NCI-H1092 treated with DMSO at 0.1 percent for 48 hours (cell line): ENCODE measurements at regions not wholly inside any gene's neighbourhood (a gene's known extent, or its start where the extent isn't known, plus 50 kb on each side); places are given as distances from the start of the nearest gene placed in this dataset.
"Not testable (repeated sequence)": the region's sequence is repeated elsewhere in the genome, so short reads cannot be mapped to it uniquely, and the experiment has no call there.

Experiments used
- DNase-seq: peaks from one replicate; lab custom pipeline; 2025; lab: John Stamatoyannopoulos, UW

DNA sequence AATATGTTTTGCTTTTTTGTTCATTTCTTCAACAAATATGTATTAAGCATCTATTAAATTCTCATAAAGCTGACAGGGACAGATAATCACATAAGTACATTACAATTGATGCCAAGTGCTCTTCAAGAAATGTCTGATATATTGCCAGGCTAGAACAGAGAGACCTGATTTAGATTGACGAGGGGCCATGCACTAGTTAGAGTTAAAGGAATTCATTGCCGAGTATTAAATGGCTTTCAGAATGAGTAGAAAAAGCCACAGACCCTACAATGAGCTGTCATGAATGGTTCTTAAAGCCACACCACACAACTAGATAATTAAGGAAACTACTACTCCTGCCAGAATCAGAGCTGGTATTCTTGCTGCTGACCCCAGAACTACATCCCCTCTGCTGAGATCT is 250.2 kb upstream of the MME start:
- no peak for DNase-seq

DNA sequence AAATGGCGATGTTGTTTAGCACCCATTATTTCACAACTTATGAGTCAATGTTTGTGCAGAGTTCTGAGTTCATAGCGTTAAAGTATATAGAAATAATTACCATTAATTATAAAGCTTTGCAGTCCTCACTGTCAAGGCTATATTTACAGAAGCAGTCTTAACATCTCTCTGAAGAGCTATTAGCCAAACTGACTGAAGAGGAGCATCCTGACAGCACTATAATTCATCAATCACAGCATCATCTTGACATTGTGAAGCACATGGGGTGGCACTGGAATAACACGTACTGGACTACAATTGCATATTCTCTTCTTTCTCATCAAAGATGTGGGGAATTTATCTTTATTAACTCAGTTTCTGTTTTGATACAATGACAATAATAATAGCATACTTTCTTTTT is 260.6 kb upstream of the MME start:
- no peak for DNase-seq

DNA sequence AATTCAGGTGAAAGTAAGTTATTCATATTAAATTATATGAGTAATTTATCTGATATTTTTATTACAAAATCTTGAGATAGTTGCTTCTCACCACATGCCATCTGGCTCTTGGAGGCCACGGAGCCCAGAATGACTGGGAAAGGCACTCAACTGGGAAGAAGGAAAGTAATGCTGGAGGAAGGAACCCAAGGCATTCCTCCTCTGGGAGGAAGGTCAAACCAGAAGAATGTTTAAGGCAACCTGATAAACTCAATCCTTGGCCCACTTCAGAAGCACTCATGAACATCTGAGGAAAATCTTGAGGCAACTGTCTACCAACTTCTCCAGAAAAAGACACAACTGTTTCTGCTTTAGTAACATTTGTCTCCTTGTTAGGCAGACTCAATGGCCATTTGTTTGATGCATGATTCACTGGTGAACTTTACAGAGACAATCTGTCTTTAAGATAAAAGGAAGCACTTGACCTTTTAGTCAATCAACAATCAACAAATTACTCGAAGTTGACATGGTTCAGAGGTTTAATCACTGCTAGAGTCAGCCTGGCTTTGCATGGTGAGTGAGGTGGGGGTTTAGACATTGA is 261.4 kb upstream of the MME start:
- no peak for DNase-seq

DNA sequence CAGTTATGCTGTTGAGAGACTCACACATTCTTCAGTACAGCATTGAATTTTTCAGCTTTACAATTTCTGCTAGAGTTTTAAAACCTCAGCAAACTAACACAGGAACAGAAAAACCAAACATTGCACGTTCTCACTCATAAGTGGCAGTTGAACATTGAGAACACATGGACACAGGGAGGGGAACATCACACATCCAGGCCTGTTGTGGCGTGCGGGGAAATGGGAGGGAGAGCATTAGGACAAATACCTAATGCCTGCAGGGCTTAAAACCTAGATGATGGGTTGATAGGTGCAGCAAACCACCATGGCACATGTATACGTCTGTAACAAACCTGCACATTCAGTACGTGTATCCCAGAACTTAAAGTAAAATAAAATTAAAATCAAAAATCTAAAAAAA is 270.1 kb upstream of the MME start:
- DNase-seq: not testable (repeated sequence)

DNA sequence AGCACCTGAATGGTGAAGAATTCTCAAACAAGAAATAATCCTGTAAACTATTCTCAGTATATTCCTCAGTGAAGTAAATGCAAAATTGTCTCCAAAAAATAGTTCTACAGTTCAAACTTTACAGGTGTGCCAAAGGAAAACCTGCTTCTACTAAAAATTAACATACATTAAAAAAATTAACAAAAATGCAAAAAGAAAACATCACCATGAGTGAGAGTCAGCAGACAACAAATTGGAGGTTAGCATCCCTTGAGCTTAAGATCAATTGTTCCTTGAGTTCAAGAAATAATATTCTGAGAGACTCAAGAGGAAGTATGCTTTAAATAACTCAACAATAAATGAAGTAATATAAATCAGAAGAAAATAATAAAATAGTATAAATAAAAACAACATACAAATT is 278.4 kb upstream of the MME start:
- no peak for DNase-seq

DNA sequence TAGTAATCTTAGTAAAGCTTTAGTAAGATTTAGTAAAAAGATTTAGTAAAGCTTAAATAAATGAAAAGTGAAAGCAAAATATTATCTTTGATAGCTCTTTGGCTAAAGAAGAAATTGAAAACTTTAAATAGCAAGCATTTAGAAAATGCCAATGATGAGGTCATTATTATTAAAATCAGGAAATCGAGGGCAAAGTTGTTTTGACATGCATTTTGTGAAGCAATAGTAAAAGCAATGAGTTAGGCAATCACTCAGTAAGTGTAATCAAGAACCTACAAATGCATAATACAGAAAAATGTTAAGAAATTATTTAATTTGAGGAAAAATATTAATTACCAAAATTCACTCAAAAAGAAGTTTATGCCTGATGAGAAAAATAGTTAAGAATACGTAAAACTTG is 280.3 kb upstream of the MME start:
- DNase-seq: no peak

DNA sequence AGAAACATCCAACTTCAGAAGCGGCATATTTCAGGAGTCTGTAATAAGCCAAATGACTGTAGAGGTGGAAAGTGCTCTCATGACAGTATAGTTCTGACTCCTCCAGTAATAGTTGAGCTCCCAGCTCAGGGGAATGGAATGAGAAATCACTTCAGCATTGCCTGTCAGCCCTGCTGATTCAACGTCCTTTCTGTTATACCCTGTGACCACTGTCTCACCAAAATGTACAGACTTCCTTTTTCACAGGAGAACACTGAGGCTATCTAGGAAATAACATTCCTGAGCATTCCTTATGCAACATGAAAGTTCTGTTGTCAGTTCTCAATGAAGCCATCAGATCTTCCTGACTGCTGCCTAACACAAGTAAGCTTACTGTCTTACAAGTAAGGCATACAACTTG is 284.5 kb upstream of the MME start:
- DNase-seq: no peak

DNA sequence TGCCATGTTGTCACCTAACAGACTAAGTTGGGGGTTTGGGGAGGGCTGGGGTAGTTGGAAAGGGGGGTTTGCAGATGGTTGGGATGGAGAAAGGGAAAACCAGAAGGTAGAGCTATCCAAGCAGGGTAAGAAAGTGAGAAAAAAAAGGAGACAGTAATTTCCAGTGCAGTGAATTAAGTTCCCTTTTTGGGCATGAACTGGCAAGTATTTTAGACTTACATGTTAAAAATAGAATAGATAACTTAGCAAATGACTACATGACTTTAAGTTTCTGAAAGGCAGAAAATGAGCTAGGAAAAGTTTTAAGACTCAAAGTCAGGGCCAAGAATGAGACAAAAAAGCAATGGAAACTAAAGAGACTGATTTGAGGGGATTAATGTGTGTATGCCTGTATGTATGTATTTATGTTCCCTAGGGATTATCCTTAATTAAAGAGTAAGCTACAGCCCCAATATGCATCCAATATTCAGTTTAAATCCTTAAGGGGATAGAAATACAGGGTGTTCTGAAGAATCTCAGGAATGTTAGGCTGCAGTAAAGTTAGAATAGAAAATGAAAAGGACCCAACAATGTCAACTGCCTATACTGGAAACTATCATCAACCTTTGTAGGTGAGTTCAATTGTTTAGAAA is 285.2 kb upstream of the MME start:
- DNase-seq: no peak

DNA sequence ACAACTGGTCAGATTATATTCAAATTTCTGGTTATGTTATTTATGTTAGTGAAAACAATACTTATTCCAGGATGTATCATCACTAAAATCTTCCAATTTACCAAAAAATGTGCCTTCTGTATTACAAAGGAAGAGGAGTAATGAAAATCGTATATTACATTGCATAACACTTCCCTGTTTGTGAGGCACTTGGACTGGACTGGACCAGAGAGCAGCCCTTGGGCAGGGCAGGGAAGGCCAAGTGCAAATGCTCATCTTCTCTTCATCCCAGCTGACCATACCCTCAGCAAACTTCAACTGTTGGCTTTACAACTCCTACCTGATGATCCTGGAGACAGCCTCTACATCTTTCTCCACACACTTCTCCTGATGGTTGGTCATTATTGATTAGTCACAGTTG is 285.7 kb upstream of the MME start:
- DNase-seq: no peak

DNA sequence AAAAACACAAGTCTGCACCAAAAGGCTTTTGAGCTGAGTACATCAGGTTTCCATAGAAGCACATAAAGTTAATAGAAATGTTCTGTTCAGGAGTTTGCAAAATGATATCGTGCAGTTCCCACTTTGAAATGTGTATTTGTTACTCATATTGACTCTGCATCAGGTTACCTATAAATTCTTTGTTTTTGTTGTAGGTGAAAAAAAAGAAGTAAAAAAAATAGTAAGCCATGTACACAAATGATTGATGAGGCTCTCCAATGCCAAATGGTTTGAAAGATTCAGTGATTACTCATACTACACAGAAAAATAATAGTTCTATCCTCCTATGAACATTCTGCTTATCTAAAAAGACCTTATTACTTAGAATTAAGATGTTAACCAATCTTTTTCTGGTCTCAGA is 287.3 kb upstream of the MME start:
- no peak for DNase-seq

DNA sequence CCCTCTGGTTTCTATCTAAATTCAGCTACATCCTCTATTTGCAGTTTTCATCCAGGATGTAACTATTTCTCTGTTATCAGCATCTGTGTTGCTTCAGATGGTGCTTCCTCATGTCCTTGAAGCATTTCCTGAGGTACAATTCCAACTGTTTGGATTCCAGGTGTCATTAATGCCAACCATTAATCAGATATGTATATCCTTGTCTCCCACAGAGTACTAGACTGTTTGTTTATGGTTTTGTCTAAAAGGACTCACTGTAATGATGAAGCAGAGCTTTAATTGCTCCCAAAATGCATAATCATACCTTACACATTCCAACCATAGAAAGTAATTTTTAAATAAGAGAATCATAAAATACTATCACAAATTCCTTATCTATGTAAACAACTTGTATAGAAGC is 288.5 kb upstream of the MME start:
- no peak for DNase-seq

DNA sequence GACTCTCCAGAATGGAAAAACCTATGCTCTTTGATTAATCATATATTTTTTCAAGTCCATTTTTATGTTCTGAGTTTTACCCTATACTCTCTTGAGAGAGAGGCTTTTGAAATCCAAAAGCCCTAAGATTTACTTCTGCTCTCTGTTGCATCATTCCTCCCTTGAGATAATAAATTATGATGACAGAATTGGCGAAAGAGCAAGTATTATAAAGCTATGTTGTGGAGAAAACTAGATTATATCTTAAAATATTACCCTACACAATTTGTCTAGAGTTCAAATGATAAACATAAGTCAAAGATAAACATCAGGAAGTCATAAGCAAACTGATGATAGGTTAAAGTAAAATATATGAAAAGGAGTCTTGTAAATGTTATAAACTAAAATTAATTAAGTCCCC is 293.4 kb upstream of the MME start:
- DNase-seq: no peak

DNA sequence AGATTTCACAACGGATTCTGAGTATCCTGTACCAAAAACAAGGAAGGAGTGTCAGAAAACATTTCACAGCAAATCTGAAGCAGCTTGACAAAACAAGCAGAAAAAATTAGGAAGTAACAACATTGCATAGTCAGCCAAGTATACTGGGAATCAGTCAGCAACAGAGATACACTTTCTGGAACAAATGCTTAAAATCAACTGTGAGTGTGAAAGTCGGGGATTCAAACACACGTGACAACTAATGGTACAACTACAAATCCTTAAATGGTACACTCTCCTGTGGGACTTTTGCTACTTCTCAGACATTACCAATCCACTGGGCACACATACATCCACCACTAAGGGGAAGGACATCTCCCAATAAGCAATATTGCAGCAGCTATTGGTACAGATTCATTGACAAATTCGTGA is 296.6 kb upstream of the MME start:
- DNase-seq: no peak

DNA sequence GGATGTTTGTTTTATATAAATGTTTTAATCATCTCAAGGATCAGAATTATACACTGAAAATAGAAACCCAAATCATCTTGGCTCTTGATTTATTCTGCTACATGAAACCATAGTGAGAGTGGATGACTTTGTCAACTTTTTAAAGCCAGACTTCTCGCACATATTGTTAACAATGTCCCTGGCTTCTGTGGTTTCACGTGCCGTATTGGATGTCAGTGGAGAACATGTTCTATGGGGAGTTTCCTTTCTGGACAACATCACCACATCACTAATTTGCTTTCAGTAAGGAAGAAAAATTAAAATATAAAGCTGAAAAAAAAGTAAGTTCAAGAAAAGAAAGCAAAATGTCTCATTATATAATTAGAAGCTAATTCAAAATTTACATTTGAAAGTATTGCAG is 297.1 kb upstream of the MME start:
- no peak for DNase-seq

DNA sequence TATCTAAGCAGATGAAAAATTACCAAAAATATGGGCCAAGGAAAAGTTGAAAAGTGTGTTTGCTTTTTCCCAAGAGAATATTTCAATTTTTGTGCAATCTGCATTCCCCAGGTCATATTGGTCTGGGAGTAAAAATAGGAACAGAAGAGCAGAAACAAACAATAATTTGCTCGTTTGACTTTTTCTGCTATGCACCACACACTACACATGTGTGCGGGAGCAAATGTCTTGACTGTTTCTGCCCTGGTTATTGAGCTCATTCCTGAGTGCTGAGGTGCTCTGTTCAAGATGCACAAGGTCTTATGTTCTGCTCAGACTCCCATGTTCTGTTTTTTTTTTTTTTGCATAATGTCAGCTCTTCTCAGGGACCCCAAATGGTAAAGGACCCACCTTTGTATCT is 298.0 kb upstream of the MME start:
- no peak for DNase-seq

DNA sequence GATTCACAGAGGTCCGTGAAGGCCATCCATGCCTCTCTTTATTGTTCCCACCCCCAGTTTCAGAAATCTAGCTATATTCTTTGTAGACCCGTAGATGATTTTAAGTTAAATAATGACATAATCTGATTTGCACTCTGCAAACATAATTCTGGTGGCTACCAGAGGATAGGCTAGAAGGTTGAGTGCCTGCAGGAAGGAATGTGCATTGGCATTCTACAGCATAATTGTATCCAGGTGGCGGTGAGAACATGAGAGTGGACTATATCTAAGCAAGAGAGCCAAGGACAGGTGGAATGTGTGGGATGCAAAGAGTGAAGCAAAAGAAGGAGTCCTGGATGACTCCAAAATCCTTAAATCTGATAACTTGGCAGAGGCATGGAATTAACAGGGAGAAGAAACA is 298.5 kb upstream of the MME start:
- DNase-seq: no peak

DNA sequence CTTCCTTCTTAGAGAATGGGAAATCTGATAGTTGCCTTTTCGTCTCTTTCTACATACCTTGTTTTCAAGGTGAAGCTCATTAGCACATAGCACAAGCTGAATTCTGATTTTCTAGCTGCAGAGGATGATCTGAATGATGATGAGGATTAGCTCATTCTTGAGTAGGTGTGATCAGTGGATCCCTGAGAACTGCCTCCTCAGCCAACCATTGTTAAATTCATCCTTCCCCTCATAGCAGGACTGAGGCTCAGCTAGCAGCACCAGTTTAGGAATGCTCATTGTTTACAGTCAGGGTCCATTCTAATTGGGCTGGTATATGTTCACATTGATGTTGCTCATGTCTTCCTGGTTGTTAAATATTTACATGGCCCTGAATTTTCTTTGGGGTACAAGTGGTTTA is 299.9 kb upstream of the MME start:
- DNase-seq: no peak

DNA sequence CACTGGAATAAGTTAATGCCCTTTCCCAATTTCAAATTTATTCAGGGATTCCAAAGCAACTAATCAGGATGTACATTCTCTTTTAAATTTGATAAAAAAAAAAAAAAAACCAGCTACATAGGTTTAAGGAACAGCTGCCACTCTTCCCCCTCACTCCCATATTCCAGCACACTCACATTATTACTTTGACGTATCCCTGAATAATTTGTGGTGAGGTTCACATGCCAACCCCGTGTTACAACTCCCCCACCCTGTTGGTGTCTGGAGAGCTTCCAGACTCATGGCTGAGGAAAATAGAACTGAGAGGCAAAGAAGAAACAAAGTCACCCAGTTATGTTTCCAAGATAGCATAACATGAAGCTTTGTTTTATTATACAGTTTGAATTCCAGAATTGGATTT is 300.5 kb upstream of the MME start:
- no peak for DNase-seq

DNA sequence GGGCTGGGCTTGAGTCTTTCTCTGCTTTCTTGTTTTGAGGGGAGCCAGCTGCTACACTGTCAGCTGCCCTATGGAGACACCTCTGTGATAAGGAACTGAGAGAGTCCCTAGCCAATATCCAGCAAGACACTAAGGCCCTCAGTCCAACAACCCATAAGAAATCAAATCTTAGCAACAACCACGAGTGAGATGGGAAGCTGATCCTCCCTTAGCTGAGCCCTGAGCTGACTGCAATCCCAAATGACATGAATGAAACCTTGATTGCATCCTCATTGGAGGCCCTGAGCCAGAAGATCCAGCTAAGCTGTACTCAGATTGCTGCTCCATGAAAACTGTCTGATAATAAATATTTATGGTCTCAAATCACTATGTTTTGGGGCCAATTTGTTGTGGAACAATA is 302.1 kb upstream of the MME start:
- no peak for DNase-seq

DNA sequence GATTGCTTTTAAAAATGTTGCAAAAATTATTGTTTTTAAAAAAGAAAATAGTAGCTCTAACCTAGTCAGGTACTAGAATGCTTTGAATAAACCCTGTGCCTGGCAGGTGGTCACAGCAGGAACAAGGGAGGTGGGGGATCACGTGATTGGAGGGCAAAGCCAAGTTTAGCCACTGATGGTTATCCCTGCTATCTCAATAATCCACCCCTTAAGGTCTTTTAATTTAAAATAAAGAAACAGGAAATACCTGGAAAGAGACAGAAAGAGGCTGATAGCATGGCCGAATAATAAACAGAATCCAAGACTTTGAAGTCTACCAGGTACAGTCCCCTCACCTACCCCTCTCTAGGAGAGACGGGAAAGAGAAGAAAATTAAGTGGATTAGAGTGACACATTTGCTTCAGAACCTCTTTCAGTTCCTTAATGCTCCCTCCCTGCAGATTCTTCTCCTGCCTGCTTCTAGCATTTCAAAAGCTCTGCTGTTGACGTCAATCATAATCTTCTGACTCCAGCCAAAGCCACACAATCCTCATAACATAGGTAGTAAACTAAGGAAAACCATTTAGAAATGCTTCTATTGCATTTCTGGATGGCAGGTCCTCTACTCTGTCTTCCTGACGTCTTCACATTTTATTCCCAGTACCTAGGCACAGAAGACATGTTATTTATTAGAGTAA is 303.4 kb upstream of the MME start:
- DNase-seq: no peak

DNA sequence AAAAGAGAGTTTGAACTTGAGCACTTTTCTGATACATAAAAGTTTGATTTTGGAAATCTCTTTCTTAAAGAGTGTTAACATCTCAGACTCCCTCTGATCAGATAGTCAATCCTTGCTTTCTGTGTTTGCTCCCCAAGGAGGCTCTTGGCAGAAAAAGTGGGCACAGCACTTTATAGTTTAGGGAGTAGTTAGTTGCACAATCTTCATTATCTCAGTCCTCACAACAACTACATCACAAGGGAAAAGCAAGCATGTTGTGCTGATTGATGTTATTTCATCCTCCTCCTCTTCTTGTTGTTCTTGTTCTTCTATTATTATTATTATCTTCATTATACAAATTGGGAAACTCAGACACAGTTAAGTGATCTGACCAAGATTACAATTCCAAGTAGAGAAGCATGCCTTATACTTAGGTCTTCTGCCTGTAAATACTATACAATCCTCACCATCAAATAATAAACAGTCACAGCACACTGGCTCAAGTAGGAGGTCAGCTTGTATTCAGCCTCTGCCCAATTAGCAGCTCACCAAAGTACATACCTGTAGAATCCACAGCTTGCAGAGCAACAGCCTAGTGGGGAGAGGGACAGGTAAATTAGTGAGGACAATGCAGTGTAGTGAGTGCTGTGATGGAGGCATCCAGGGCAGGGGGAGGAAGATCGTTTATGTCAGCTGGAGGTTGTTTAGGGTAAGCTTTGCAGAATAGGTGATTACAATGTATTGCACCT is 304.1 kb upstream of the MME start:
- no peak for DNase-seq

DNA sequence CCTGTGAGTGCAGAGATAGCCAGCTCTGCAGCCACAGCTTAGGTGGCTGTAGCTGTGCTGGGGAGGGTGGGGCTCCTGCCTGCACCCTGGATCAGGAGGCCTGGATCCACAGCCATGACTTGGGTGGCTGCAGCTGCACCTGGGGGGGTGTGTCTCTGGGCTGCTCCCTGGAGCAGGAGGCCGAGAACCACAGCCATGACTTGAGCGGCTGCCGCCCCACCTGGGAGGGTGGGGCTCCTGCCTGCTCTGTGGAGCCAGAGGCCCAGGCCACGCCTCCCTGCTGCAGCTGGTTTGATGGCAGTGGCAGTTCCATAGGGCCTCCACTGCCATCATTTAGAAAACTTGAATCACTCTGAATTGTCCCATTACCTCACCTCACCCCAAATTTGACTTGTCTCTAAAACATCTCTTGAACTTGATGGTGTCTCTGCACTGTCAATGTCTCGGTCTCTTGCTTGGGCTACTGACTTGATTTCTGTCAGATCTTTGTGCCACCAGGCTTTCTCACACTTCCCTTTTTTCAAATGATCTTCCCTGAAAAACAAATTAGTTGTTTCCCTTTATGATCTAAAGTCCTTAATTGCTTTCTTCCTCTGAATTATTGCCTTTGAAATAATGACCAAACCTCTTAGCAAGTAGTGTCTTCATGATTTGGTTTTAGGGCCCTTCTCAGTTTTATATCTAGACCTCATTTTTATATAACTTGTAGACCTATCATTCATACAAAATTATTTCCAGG is 313.2 kb upstream of the MME start:
- no peak for DNase-seq
